Endothelial cell of umbilical vein (primary cell): ENCODE measurements at regions not wholly inside any gene's neighbourhood (a gene's known extent, or its start where the extent isn't known, plus 50 kb on each side); places are given as distances from the start of the nearest gene placed in this dataset.

Experiments used
- BruUV-seq: library from RNA; stranded (reverse); fragments of 400-500 nt; replicated peaks from 2 replicates; lab custom pipeline; 2021; lab: Mats Ljungman, UMichigan
- CTCF ChIA-PET: fragments of 300-600, 350-600 bp; sonication (Branson Sonifier 250); formaldehyde crosslinking; loops from one replicate; lab custom pipeline; 2021; ENCODE audit warnings: antibody characterized with exemption, inconsistent platforms; lab: Charles Lee
- POLR2A ChIA-PET: fragments of 300-600, 350-600 bp; sonication (Branson Sonifier 250); formaldehyde crosslinking; loops from one replicate; lab custom pipeline; 2021; ENCODE audit warnings: antibody characterized with exemption, inconsistent platforms; lab: Charles Lee
- DNase-seq: peaks from one replicate; pipeline ENCODE4 v3.0.0-alpha.2; 2011; ENCODE audit warnings: low read depth, low spot score
- FAIRE-seq: peaks from 2 replicates; lab custom pipeline; 2011; peaks lifted over from hg19 to GRCh38; lab: Jason Lieb, UNC
- H2AFZ ChIP-seq: 2 replicates; pipeline ENCODE4 v1.6.0; 2012; ENCODE audit warnings: low read depth, low read length, control low read depth, inconsistent platforms
- H3K27ac ChIP-seq: 2 replicates; pipeline ENCODE4 v1.5.1; 2011; ENCODE audit warnings: low read depth, mild to moderate bottlenecking, control low read depth, low read length, moderate library complexity; ENCODE audit not compliant: insufficient read depth
- H3K27me3 ChIP-seq, 2 experiments: 2 replicates each; pipeline versions ENCODE4 v1.6.0 to v1.6.1; 2011; ENCODE audit warnings: low read length in 2 of 2, mixed read lengths in 1 of 2; ENCODE audit not compliant: control insufficient read depth in 2 of 2, insufficient read depth in 2 of 2
- H3K36me3 ChIP-seq, 2 experiments: 2 replicates in 1 of 2; 3 replicates in 1 of 2; pipeline ENCODE4 v1.5.1; 2011; ENCODE audit warnings: low read length in 2 of 2, mild to moderate bottlenecking in 1 of 2, moderate library complexity in 1 of 2; ENCODE audit not compliant: control insufficient read depth in 2 of 2, insufficient read depth in 2 of 2; ENCODE audit errors: extremely low read depth in 1 of 2
- H3K4me1 ChIP-seq: 3 replicates; pipeline ENCODE4 v1.5.1; 2011; ENCODE audit warnings: mild to moderate bottlenecking, low read length; ENCODE audit not compliant: control insufficient read depth, insufficient read depth; ENCODE audit errors: extremely low read depth
- H3K4me2 ChIP-seq: 2 replicates; pipeline ENCODE4 v1.6.1; 2011; ENCODE audit warnings: low read length, control low read depth, mixed read lengths; ENCODE audit not compliant: insufficient read depth
- H3K4me3 ChIP-seq, 3 experiments: fragments of 200-600 bp in 1 of 3; sonication (generic), shearing (Covaris generic) in 1 of 3; replicated peaks in 1 of 3; 2 replicates each; pipeline ENCODE4 v1.5.1; 2011 to 2016; ENCODE audit warnings: control low read depth in 3 of 3, low read length in 3 of 3, mild to moderate bottlenecking in 2 of 3, inconsistent platforms in 1 of 3, low read depth in 1 of 3, moderate library complexity in 1 of 3; ENCODE audit not compliant: insufficient read depth in 1 of 3
- H3K79me2 ChIP-seq: 2 replicates; pipeline ENCODE4 v1.6.0; 2012; ENCODE audit warnings: low read length, inconsistent platforms; ENCODE audit not compliant: control insufficient read depth, insufficient read depth
- H3K9ac ChIP-seq: replicated peaks from 2 replicates; pipeline ENCODE3; 2011; ENCODE audit warnings: low read length, control low read depth; ENCODE audit not compliant: insufficient read depth; ENCODE audit errors: extremely low read depth
- H3K9me1 ChIP-seq: replicated peaks from 3 replicates; pipeline ENCODE4 v1.6.0; 2011; ENCODE audit warnings: mild to moderate bottlenecking, low read length; ENCODE audit not compliant: control insufficient read depth, insufficient read depth; ENCODE audit errors: extremely low read depth
- H3K9me3 ChIP-seq: replicated peaks from 2 replicates; pipeline ENCODE4 v1.5.1; 2012; ENCODE audit warnings: low read length, inconsistent platforms; ENCODE audit not compliant: control insufficient read depth, insufficient read depth
- H4K20me1 ChIP-seq: replicated peaks from 2 replicates; pipeline ENCODE3; 2011; ENCODE audit warnings: mild to moderate bottlenecking, low read length; ENCODE audit not compliant: control insufficient read depth, insufficient read depth; ENCODE audit errors: extremely low read depth
- CTCF ChIP-seq, 2 donors: IDR thresholded peaks; 1 replicate in 1 of 2; 2 replicates in 1 of 2; pipeline ENCODE4 v1.5.1; 2011; ENCODE audit warnings: low read length in 2 of 2, mild to moderate bottlenecking in 2 of 2, moderate library complexity in 2 of 2, control low read depth in 1 of 2, inconsistent platforms in 1 of 2, low read depth in 1 of 2; ENCODE audit not compliant: insufficient read depth in 1 of 2; ENCODE audit errors: extremely low read depth in 1 of 2
- EZH2 ChIP-seq: IDR thresholded peaks from 2 replicates; pipeline ENCODE4 v1.6.1; 2012; ENCODE audit warnings: borderline replicate concordance, low read depth, mild to moderate bottlenecking, moderate library complexity, low read length, inconsistent platforms; ENCODE audit not compliant: severe bottlenecking
- FOS ChIP-seq: IDR thresholded peaks from 2 replicates; pipeline ENCODE4 v1.6.1; 2011; ENCODE audit warnings: mild to moderate bottlenecking, low read length, moderate library complexity, borderline replicate concordance; ENCODE audit not compliant: insufficient read depth
- GATA2 ChIP-seq: IDR thresholded peaks from 2 replicates; pipeline ENCODE4 v1.7.0; 2011; ENCODE audit warnings: low read depth, mild to moderate bottlenecking, moderate library complexity, mixed read lengths, low read length; ENCODE audit not compliant: insufficient read length, insufficient read depth
- JUN ChIP-seq: IDR thresholded peaks from 2 replicates; pipeline ENCODE4 v1.6.1; 2011; ENCODE audit warnings: borderline replicate concordance, low read depth; ENCODE audit not compliant: insufficient read length, insufficient read depth
- MAX ChIP-seq: IDR thresholded peaks from 2 replicates; pipeline ENCODE4 v1.6.1; 2011; ENCODE audit not compliant: insufficient read depth, insufficient read length
- POLR2A ChIP-seq: IDR thresholded peaks from 2 replicates; pipeline ENCODE4 v1.6.1; 2012; ENCODE audit warnings: low read depth, mild to moderate bottlenecking, control low read depth, low read length
- POLR2AphosphoS5 ChIP-seq: IDR thresholded peaks from 2 replicates; pipeline ENCODE4 v1.6.1; 2012; ENCODE audit warnings: low read depth, mild to moderate bottlenecking, control low read depth, low read length, moderate library complexity; ENCODE audit not compliant: insufficient read depth
- dilution Hi-C: fragments of 300-500 bp; cut with MboI; formaldehyde crosslinking; loops from one replicate; pipeline ENCODE4 v1.15.0; 2019; ENCODE audit warnings: low sequenced_read_pairs; ENCODE audit not compliant: extremely low pct_ligation_motif_present
- intact Hi-C: fragments of 100-400 bp; cut with micrococcal nuclease; formaldehyde crosslinking; loops from one replicate; pipeline ENCODE4 v1.10.0; 2022

GRCh38 chr4:136687118-136687517, 845.2 kb downstream of the PCDH18 start:
- H3K9me3 ChIP-seq = no peaks in the 10 kb centered on the region
- H4K20me1 ChIP-seq = no peaks in the 10 kb centered on the region
- no peaks in the 10 kb centered on the region for H3K9me1 ChIP-seq
- H3K4me2 ChIP-seq = no peak overlapping the region
- no peak for DNase-seq
- H3K4me3 ChIP-seq = no peak overlapping the region
- FAIRE-seq = no peak
- H3K4me1 ChIP-seq = peaks cover 2% of the 10 kb centered on the region
- H2AFZ ChIP-seq = no peak overlapping the region
- dilution Hi-C loops (no loop called here), intact Hi-C loops (no loop called here)
- no TSS peak for BruUV-seq
- H3K79me2 ChIP-seq = no peaks in the 10 kb centered on the region
- TF ChIP-seq MAX = no peak
- TF ChIP-seq GATA2 = no peak
- TF ChIP-seq POLR2A = no peak
- TF ChIP-seq CTCF (IDR thresholded peaks at IDR 0.05; ENCODE audit: extremely low read depth in 1 of 2, insufficient read depth in 1 of 2, low read depth in 1 of 2, low read length in 2 of 2) = no peak
- TF ChIP-seq POLR2AphosphoS5 = no peak
- TF ChIP-seq FOS = no peak
- TF ChIP-seq JUN = no peak
- no peak for TF ChIP-seq EZH2
- H3K27ac ChIP-seq = no peak overlapping the region
- no peaks in the 10 kb centered on the region for H3K36me3 ChIP-seq
- no peaks in the 10 kb centered on the region for H3K27me3 ChIP-seq
- ChIA-PET CTCF (interaction anchor here (0.8 to 1.7 kb wide), 2 partner anchors 24 to 177 kb away, joined by 3 to 4 read pairs; no protein-coding TSS in a partner anchor), POLR2A (no interaction called here)
- H3K9ac ChIP-seq = no peak overlapping the region
